ENCODE measurements at regions not wholly inside any gene's neighbourhood (a gene's known extent, or its start where the extent isn't known, plus 50 kb on each side); places are given as distances from the start of the nearest gene placed in this dataset.

- DNase-seq (ENCODE audit: low read depth, low spot score): no peak
These were observed 180.1 kb upstream of the ARID2 start for GRCh38 chr12:45549337-45549902.

DNA sequence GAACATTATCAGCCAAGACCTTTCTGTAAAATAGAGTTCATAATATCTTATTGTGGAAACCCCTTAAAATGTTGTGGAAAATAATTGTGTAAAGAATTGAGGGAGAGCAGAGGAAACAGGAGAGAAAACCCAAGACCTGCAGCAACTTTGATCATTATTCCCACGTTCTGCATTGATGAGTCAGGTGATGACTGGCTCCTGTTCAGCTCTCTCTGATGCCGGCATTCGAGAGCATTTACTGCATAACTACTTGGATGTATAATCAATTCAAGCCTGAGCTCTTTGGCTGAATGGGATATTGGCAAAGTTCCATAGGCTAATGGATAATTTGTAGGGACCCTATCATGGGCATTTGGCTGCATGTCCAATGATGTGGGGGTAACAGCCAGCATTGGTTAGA is 176.3 kb upstream of the ARID2 start:
- peak; percentile 13 for DNase-seq (ENCODE audit: low read depth, low spot score)

GRCh38 chr12:45557016-45557415 is 172.5 kb upstream of the ARID2 start:
- no peak for DNase-seq (ENCODE audit: low read depth, low spot score)

DNA sequence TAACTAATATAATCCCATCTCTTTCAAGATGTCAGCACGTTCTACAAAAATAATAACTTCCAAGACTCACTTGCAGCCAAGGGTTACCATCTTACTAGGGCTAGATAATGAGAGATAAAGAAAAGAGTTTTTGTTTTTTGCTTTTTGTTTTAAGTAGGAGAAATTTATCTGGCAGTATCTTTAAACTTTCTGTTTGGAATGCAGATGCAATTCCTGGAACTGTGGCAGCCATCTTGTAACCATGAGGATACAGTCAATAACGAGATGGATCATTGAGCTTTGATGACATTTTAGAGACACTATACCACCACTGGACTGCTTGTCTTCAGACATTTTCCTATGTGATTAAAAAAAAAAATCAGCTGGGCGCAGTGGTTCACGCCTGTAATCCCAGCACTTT is 171.2 kb upstream of the ARID2 start:
- DNase-seq (ENCODE audit: low read depth, low spot score): no peak

- DNase-seq (ENCODE audit: low read depth, low spot score): no peak
These were observed 170.0 kb upstream of the ARID2 start for GRCh38 chr12:45559537-45559936.

- DNase-seq (ENCODE audit: low read depth, low spot score): no peak
These were observed 168.8 kb upstream of the ARID2 start for GRCh38 chr12:45560689-45561088.

DNA sequence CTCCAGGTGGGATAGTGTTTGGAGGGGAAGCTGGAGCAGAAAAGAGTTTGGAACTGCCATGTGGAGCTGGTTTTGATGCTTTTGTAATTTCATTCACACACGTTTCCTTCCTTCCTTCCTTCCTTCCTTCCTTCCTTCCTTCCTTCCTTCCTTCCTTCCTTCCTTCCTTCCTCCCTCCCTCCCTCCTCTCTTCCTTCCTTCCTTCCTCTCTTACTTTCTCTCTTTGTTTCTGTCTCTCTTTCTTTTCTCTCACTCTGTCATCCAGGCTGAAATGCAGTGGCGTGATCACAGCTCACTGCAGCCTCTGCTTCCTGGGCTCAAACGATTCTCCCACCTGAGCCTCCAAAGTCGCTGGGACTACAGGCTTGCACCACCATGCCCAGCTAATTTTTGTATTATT is 168.0 kb upstream of the ARID2 start:
- no peak for DNase-seq (ENCODE audit: low read depth, low spot score)

GRCh38 chr12:45565590-45565989 is 163.9 kb upstream of the ARID2 start:
- no peak for DNase-seq (ENCODE audit: low read depth, low spot score)

- DNase-seq (ENCODE audit: low read depth, low spot score): no peak
These were observed 163.2 kb upstream of the ARID2 start for GRCh38 chr12:45566257-45566656.

- DNase-seq (ENCODE audit: low read depth, low spot score): no peak
These were observed 160.7 kb upstream of the ARID2 start for GRCh38 chr12:45568808-45569207.

DNA sequence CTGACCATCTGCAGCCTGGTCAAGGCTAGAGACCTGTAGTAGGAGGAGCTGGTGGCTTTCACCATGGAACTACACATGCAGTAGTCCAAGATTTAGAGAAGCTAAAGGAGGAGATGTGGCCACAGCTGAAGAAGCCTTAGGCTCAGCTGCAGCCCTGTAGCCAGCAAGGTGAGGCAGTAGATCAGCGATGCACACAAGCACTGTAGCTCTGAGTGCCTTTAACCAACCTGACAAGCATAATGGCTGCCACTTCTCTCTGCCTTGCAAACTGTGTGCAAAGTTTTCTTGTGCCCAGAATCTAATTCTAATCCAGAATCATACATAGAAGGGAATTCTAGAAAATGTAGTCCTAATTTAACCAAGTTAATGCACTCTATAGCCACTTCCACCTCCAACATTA is 159.0 kb upstream of the ARID2 start:
- no peak for DNase-seq (ENCODE audit: low read depth, low spot score)

GRCh38 chr12:45572114-45572513 is 157.4 kb upstream of the ARID2 start:
- DNase-seq (ENCODE audit: low read depth, low spot score): no peak

- no peak for DNase-seq (ENCODE audit: low read depth, low spot score)
These were observed 154.1 kb upstream of the ARID2 start for GRCh38 chr12:45575417-45575816.

GRCh38 chr12:45575823-45576475 is 153.6 kb upstream of the ARID2 start:
- DNase-seq (ENCODE audit: low read depth, low spot score): no peak

DNA sequence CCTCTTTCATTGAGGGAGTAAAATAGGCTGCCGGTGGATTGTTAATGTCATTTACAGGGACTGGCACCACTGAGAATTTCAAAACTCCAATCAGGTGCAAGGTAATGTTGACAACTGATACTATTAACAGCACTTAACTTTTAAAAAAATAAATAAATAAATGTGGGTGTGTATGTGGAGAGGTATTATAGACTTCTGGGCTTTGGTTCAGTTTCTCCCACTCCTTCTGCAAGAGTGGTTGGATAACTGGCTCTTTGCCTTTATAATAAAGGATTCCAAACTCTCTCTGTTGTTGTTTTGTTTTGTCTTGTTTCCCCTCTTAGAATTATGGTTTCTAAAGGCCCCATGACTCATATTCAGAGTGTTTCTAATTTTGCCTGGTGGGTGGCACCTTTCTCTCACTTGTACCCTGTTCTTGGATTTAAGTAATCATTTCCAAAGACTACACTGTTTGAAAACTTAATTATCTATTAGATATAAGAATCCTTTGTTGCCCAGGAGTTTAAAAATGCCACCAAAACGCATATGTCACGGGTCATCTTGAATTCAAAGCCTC is 151.6 kb upstream of the ARID2 start:
- DNase-seq (ENCODE audit: low read depth, low spot score): peak; percentile 16

DNA sequence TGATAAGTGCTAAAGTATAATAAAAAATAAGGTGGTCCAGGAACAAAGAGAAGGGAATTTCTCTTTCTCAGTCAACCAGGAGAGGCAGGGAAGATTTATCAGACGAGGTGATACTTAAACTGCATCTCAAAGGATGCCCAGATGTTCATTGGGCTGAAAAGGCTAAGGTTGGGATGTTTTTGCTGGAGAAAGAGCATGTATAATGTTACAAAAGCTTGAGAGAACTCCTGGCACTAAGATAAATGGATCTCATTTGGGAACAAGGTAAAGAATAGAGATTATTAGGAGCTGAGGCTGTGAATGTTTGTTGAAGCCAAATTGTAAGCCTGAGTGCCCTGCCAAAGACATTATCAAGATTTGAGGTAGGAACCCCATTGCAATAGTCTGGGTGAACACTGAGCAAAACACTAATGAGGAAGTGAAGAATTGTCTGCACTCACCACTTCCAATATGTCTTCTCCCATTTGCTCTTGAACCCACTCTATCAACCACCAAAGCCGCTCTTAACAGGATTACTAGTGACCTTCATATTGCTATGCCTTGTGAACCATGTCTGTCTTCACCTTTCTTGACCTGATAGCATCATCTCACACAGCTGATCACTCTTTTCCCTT is 149.0 kb upstream of the ARID2 start:
- no peak for DNase-seq (ENCODE audit: low read depth, low spot score)

DNA sequence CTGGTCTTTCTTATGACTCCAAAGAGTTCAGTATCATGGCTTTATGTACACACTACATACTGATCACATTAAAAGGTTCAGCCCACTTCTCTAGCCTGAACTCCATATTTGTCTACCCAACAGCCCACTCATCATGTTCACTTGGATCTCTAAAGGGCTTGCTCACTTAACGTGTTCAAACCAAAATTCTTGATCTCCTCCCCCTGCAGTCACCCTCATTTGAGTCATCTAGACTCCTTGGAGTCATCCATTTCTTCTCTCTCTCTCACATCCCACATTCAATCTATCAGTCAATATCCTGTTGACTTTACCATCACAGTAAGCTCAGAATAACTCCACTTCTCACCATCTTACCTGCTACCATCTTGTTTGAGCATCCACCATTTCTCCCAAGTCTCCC is 148.4 kb upstream of the ARID2 start:
- DNase-seq (ENCODE audit: low read depth, low spot score): no peak

DNA sequence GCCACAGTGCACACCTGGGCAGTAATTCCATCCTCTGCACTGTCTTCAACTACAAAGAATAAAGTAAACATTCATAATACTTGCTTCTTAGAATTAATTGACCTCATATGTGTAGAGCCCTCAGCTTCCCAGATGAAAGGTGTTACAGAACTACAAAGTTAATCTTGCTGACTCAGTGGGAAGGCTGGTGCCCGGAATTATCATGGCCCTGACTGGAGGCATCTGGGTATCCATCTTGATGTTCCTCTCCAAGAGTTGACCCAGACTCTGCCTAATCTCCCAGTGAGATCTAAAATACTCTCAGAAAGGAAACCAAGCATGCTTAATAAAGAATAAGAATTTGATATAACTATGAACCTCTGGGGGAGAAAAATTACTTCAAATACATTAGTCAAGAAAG is 147.0 kb upstream of the ARID2 start:
- DNase-seq (ENCODE audit: low read depth, low spot score): no peak

DNA sequence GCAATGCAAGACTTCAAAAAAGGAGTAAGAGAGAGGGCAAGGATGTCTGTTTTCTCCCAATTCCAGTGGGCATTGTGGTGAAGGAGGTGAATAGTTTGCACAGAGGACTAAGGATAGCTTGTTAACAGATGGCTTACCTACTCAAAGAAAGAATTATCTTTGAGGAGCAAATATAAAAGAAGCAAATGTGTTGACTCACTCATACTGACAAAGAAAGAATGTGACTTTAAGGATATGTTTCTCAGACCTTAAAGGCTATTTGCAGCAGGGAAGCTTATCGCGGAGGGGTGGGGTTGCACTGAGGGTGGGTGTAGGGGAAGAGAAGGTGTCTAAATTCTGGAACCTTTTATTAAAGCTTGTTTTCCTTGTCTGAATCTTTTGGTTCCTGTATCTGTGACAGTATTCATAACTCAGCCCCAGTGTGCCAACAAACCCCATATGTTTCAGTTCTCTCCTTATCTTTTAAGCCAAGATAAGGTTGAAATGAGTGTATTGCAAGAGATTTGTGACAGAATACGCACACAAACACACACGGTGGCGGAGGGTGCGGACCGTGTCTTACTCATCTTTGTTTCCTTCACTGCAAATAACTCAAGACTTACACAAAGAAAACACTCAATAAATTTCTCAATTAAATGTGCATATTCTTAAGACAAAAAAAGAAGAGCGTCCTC is 146.4 kb upstream of the ARID2 start:
- peak; percentile 10 for DNase-seq (ENCODE audit: low read depth, low spot score)

GRCh38 chr12:45584336-45584735 is 145.2 kb upstream of the ARID2 start:
- DNase-seq (ENCODE audit: low read depth, low spot score): no peak

DNA sequence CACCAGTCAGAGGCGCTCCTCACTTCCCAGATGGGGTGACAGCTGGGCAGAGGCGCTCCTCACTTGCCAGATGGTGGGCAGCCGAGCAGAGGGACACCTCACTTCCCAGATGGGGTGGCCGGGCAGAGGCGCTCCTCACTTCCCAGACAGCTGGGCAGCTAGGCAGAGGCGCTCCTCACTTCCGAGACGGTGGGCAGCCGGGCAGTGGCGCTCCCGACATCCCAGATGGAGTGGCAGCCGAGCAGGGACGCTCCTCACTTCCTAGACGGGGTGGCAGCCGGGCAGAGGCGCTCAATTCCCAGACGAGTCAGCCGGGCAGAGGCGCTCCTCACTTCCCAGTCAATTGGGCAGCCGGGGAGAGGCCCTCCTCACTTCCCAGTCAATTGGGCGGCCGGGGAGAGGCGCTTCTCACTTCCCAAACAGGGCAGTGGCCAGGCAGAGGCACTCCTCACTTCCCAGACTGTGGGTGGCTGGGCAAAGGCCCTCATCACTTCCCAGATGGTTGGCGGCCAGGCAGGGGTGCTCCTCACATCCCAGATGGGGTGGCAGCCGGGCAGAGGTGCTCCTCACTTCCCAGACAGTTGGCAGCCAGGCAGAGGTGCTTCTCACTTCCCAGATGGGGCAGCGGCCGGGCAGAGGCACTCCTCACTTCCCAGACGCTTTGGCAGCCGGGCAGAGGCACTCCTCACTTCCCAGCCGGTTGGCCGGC is 143.8 kb upstream of the ARID2 start:
- no peak for DNase-seq (ENCODE audit: low read depth, low spot score)

GRCh38 chr12:45586486-45586885 is 143.0 kb upstream of the ARID2 start:
- no peak for DNase-seq (ENCODE audit: low read depth, low spot score)

Data from astrocyte of the hippocampus (primary cell).